Chondrocyte (in vitro differentiated cells): ENCODE measurements at regions not wholly inside any gene's neighbourhood (a gene's known extent, or its start where the extent isn't known, plus 50 kb on each side); places are given as distances from the start of the nearest gene placed in this dataset.

Experiments
- DNase-seq: peaks from one replicate; pipeline ENCODE4 v3.0.0; 2021; ENCODE audit warnings: mixed read lengths, low spot score
- H3K27ac Mint-ChIP-seq: one replicate; pipeline ENCODE4 v1.8.0; 2021; ENCODE audit warnings: mild to moderate bottlenecking, moderate library complexity, mixed read lengths; ENCODE audit not compliant: unreplicated experiment
- H3K27me3 Mint-ChIP-seq: 2 replicates; pipeline ENCODE4 v1.8.0; 2021; ENCODE audit warnings: low read depth, mixed read lengths
- H3K36me3 Mint-ChIP-seq: 2 replicates; pipeline ENCODE4 v1.8.0; 2021; ENCODE audit warnings: low read depth, mixed read lengths
- H3K4me1 Mint-ChIP-seq: 2 replicates; pipeline ENCODE4 v1.8.0; 2021; ENCODE audit warnings: low read depth, mild to moderate bottlenecking, mixed read lengths
- H3K4me3 Mint-ChIP-seq: one replicate; pipeline ENCODE4 v1.8.0; 2021; ENCODE audit warnings: mild to moderate bottlenecking, moderate library complexity, mixed read lengths; ENCODE audit not compliant: unreplicated experiment
- H3K9me3 Mint-ChIP-seq: 2 replicates; pipeline ENCODE4 v1.8.0; 2021; ENCODE audit warnings: low read depth, mixed read lengths
- CTCF ChIP-seq: fragments of 200-600 bp; sonication (generic); IDR thresholded peaks from 2 replicates; pipeline ENCODE4 v1.5.0; 2021; ENCODE audit warnings: antibody characterized with exemption, mild to moderate bottlenecking, moderate library complexity

DNA sequence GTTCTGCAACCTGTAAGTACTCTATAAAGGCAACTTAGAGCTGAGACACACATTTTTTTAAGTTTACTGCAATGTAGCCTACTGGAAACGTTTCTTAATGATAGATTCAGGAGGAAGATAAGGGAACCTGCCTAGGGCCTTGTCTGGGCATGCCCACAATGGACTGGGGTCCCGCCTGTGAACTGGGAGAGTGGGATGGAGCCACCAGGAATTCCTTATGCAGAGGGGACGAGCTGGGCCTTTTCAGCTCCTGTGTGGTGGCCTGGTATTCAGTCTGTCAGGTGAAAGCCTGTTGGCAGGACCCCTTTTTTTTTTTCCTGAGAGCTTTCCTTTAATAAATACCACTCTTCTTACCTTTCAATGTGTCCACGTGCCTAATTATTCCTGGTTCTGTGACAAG lies 384.4 kb upstream of the ZWINT start:
- H3K27ac Mint-ChIP-seq: no peak overlapping the region
- no peak for DNase-seq
- no peaks in the 10 kb centered on the region for H3K27me3 Mint-ChIP-seq
- H3K9me3 Mint-ChIP-seq: peaks cover 8% of the 10 kb centered on the region
- no peaks in the 10 kb centered on the region for H3K4me1 Mint-ChIP-seq
- H3K36me3 Mint-ChIP-seq: no peaks in the 10 kb centered on the region
- no peak overlapping the region for H3K4me3 Mint-ChIP-seq
- no peak for TF ChIP-seq CTCF

DNA sequence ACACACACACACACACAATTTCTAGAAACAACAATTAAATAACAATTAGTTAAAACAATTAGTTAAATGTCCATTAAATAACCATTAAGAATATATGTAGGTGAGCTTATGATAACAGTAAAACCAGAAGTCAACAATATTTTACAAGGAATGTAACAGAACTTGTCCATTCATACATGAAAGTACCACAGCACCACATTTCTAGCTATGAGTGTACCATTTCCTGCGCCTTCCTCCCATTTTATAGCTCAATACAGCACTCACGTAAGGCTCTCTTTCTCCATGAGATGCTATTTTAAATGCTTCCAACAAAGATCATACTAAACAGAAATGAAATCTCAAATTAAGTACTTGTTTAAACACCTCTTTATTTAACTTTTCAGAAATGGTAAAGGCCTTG lies 367.3 kb upstream of the ZWINT start:
- Mint-ChIP-seq H3K9me3 (peaks cover 12% of the 10 kb centered on the region), H3K27ac (no peak overlapping the region), H3K4me3 (no peak overlapping the region), H3K27me3 (no peaks in the 10 kb centered on the region), H3K36me3 (no peaks in the 10 kb centered on the region), H3K4me1 (no peaks in the 10 kb centered on the region)
- no peak for TF ChIP-seq CTCF
- DNase-seq: no peak

- Mint-ChIP-seq H3K9me3 (peaks cover 3% of the 10 kb centered on the region), H3K4me3 (no peak overlapping the region), H3K4me1 (no peaks in the 10 kb centered on the region), H3K27ac (no peak overlapping the region), H3K36me3 (no peaks in the 10 kb centered on the region), H3K27me3 (no peaks in the 10 kb centered on the region)
- DNase-seq: no peak
- no peak for TF ChIP-seq CTCF
Measured at GRCh38 chr10:56722912-56723311, 361.9 kb upstream of the ZWINT start.

DNA sequence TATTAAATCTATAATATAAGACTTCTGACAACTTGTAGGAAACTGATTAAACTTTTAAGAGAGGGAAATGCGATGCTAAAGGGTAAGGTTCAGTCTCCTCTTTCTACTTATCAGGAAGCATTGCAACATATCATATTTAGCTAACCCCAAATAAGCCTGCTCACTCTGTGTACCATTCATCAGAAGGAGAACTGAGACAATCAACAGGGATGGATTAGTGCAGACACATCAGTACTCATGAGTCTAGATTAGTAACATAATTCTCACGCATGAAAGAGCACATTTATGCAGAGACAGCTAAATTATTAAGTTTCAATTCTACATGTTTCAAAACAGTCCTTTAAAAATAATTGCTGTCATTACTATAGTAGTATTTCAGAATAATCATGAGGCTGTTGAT lies 354.2 kb upstream of the ZWINT start:
- Mint-ChIP-seq H3K36me3 (no peaks in the 10 kb centered on the region), H3K4me1 (no peaks in the 10 kb centered on the region), H3K27me3 (no peaks in the 10 kb centered on the region), H3K4me3 (no peak overlapping the region), H3K27ac (no peak overlapping the region), H3K9me3 (peaks cover 2% of the 10 kb centered on the region)
- no peak for TF ChIP-seq CTCF
- no peak for DNase-seq

DNA sequence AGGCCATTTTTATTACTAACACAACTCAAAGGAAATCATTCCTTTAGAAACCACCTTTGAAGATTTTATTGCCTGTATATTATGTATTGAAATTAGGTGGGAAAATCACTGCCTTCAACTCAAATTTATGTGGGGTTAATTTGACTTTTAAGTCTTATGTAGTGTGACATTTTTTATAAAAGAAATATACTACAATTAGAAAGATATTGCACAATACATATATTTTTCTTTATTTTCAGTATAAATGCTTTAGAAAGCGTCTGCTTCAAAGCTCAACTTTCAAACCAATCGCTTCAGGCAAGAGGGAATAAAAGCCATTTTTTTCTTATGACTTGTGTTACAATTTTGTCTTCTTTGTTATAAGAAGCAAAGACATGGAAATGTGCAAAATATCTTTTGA lies 337.4 kb upstream of the ZWINT start:
- no peak for TF ChIP-seq CTCF
- H3K4me1 Mint-ChIP-seq: no peaks in the 10 kb centered on the region
- no peaks in the 10 kb centered on the region for H3K9me3 Mint-ChIP-seq

More for the DNA sequence above, 337.4 kb upstream of the ZWINT start:
- Mint-ChIP-seq H3K36me3 (no peaks in the 10 kb centered on the region), H3K4me3 (no peak overlapping the region), H3K27me3 (peaks cover 2% of the 10 kb centered on the region), H3K27ac (no peak overlapping the region)
- DNase-seq: no peak
